Loucy (cell line): ENCODE measurements at regions not wholly inside any gene's neighbourhood (a gene's known extent, or its start where the extent isn't known, plus 50 kb on each side); places are given as distances from the start of the nearest gene placed in this dataset.

Experiments used
- H2AFZ ChIP-seq: fragments of 200-600 bp; sonication (generic); 2 replicates; pipeline ENCODE4 v1.6.0; 2016; ENCODE audit warnings: antibody characterized with exemption, mild to moderate bottlenecking, low read length, moderate library complexity
- H3F3A ChIP-seq: fragments of 200-600 bp; 2 replicates; pipeline ENCODE4 v1.6.0; 2016; ENCODE audit warnings: antibody characterized with exemption, low read depth, mild to moderate bottlenecking
- H3K27me3 ChIP-seq: fragments of 200-600 bp; sonication (generic); 2 replicates; pipeline ENCODE4 v1.6.1; 2014; ENCODE audit warnings: low read length, mild to moderate bottlenecking; ENCODE audit not compliant: insufficient read depth, poor library complexity, severe bottlenecking
- H3K36me3 ChIP-seq: fragments of 200-600 bp; sonication (generic); 2 replicates; pipeline ENCODE4 v1.6.1; 2016; ENCODE audit warnings: low read length; ENCODE audit not compliant: insufficient read depth
- H3K4me1 ChIP-seq: fragments of 200-600 bp; sonication (generic); 2 replicates; pipeline ENCODE4 v1.5.1; 2014; ENCODE audit warnings: low read length, mild to moderate bottlenecking; ENCODE audit not compliant: insufficient read depth, poor library complexity, severe bottlenecking
- H3K4me2 ChIP-seq: fragments of 200-600 bp; sonication (generic); 2 replicates; pipeline ENCODE4 v1.6.0; 2014; ENCODE audit warnings: antibody characterized with exemption, low read length, low read depth, mild to moderate bottlenecking; ENCODE audit not compliant: poor library complexity, severe bottlenecking
- H3K4me3 ChIP-seq: fragments of 200-600 bp; sonication (generic); 2 replicates; pipeline ENCODE4 v1.5.1; 2014; ENCODE audit warnings: low read length, mild to moderate bottlenecking, mixed read lengths; ENCODE audit not compliant: poor library complexity, severe bottlenecking
- H3K79me2 ChIP-seq: fragments of 200-600 bp; sonication (generic); 2 replicates; pipeline ENCODE4 v1.6.1; 2014; ENCODE audit warnings: low read length; ENCODE audit not compliant: insufficient read depth
- H3K9ac ChIP-seq: fragments of 200-600 bp; sonication (generic); 2 replicates; pipeline ENCODE4 v1.6.0; 2014; ENCODE audit warnings: mild to moderate bottlenecking, low read depth, low read length, moderate library complexity; ENCODE audit not compliant: poor library complexity, severe bottlenecking
- H3K9me2 ChIP-seq: fragments of 200-600 bp; sonication (generic); replicated peaks from 2 replicates; pipeline ENCODE4 v1.6.1; 2016; ENCODE audit warnings: low read depth, low read length, mixed read lengths
- H3K9me3 ChIP-seq: fragments of 200-600 bp; sonication (generic); 2 replicates; pipeline ENCODE4 v1.6.1; 2014; ENCODE audit warnings: mild to moderate bottlenecking, antibody characterized with exemption, low read length, low read depth; ENCODE audit not compliant: insufficient read depth
- H4K20me1 ChIP-seq: fragments of 200-600 bp; sonication (generic); 2 replicates; pipeline ENCODE4 v1.6.0; 2014; ENCODE audit warnings: antibody characterized with exemption, low read length, mild to moderate bottlenecking; ENCODE audit not compliant: insufficient read depth, poor library complexity, severe bottlenecking
- CTCF ChIP-seq: fragments of 200-600 bp; sonication (generic); conservative IDR thresholded peaks from 2 replicates; pipeline ENCODE4 v1.5.1; 2014; ENCODE audit warnings: mild to moderate bottlenecking, antibody characterized with exemption, low read length
- EZH2phosphoT487 ChIP-seq: fragments of 200-600 bp; IDR thresholded peaks from 2 replicates; pipeline ENCODE4 v1.6.1; 2018; ENCODE audit warnings: antibody characterized with exemption, mild to moderate bottlenecking, moderate library complexity, borderline replicate concordance

GRCh38 chr1:14217384-14217783 is 381.1 kb upstream of the KAZN start:
- Histone ChIP-seq H3F3A (no peaks in the 10 kb centered on the region), H3K9me3 (no peaks in the 10 kb centered on the region), H3K27me3 (no peaks in the 10 kb centered on the region), H3K4me2 (no peak overlapping the region), H3K9ac (no peak overlapping the region), H3K4me3 (no peak overlapping the region), H4K20me1 (no peaks in the 10 kb centered on the region), H3K4me1 (no peaks in the 10 kb centered on the region), H3K36me3 (no peaks in the 10 kb centered on the region), H2AFZ (no peak overlapping the region), H3K9me2 (no peaks in the 10 kb centered on the region), H3K79me2 (no peaks in the 10 kb centered on the region)
- TF ChIP-seq CTCF (no peak), EZH2phosphoT487 (no peak)

GRCh38 chr1:14220324-14220723 is 378.2 kb upstream of the KAZN start:
- Histone ChIP-seq H3K4me1 (no peaks in the 10 kb centered on the region), H3K36me3 (no peaks in the 10 kb centered on the region)

DNA sequence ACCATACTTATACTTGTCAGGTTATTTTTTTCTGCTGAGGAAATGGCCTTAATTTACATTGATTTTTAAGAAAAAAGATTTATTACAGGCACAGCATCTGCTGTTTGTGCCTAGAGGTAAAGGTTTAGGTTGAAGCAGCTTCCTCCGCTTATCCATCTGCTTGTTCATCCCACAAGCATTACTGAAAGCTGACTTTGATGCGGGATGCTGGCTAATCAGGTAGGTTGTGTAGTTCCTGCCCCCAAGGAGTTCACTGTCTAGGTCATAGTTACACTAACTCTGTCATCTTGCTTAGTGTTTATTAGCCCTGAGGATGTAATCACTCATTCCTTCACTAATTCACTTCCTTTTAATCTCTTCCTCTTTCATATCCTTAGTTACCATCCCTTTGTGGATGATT is 377.7 kb upstream of the KAZN start:
- H3K4me1 ChIP-seq, result no peaks in the 10 kb centered on the region
- no peak for TF ChIP-seq CTCF
- TF ChIP-seq EZH2phosphoT487, result no peak

More at GRCh38 chr1:14220324-14220723, 378.2 kb upstream of the KAZN start:
- Histone ChIP-seq H3K9ac (no peak overlapping the region), H3K79me2 (no peaks in the 10 kb centered on the region), H4K20me1 (no peaks in the 10 kb centered on the region), H3K9me2 (no peaks in the 10 kb centered on the region), H3K9me3 (no peaks in the 10 kb centered on the region), H3F3A (no peaks in the 10 kb centered on the region), H3K4me2 (no peak overlapping the region), H2AFZ (no peak overlapping the region), H3K27me3 (no peaks in the 10 kb centered on the region), H3K4me3 (no peak overlapping the region)
- TF ChIP-seq CTCF (no peak), EZH2phosphoT487 (no peak)

More for the DNA sequence above, 377.7 kb upstream of the KAZN start:
- H3K9me3 ChIP-seq, result no peaks in the 10 kb centered on the region
- H3F3A ChIP-seq, result no peaks in the 10 kb centered on the region
- H3K9ac ChIP-seq, result no peak overlapping the region
- no peaks in the 10 kb centered on the region for H3K79me2 ChIP-seq
- no peak overlapping the region for H3K4me2 ChIP-seq
- no peak overlapping the region for H3K4me3 ChIP-seq
- no peak overlapping the region for H2AFZ ChIP-seq
- H3K36me3 ChIP-seq, result no peaks in the 10 kb centered on the region
- no peaks in the 10 kb centered on the region for H4K20me1 ChIP-seq
- H3K27me3 ChIP-seq, result no peaks in the 10 kb centered on the region
- no peaks in the 10 kb centered on the region for H3K9me2 ChIP-seq
